ENCODE measurements at regions not wholly inside any gene's neighbourhood (a gene's known extent, or its start where the extent isn't known, plus 50 kb on each side); places are given as distances from the start of the nearest gene placed in this dataset.

GRCh38 chr4:149890531-149890930 lies 74.9 kb upstream of the IQCM start:
- H3K36me3 ChIP-seq (ENCODE audit: control insufficient read depth in 2 of 2, insufficient read depth in 2 of 2, low read length in 1 of 2), result no peaks in the 10 kb centered on the region
- in situ Hi-C loops (cut with MboI) (loop anchor here (5.0 kb wide), 1 partner anchor 518 kb away; no protein-coding TSS in a partner anchor), intact Hi-C loops (cut with micrococcal nuclease; ENCODE audit: unreplicated experiment) (no loop called here)
- H2AFZ ChIP-seq (ENCODE audit: control insufficient read depth, low read depth, low read length), result no peak overlapping the region
- no TSS peak for BruUV-seq (replicated peaks)
- no peak for DNase-seq (ENCODE audit: low read depth, low spot score)
- TF ChIP-seq TCF3 (IDR thresholded peaks at IDR 0.05; ENCODE audit: borderline replicate concordance, insufficient read depth, low read depth, low read length) (no peak), SREBF2 (IDR thresholded peaks at IDR 0.05; ENCODE audit: low read length) (no peak), BRCA1 (IDR thresholded peaks at IDR 0.05; ENCODE audit: low read depth, low read length) (no peak), SMAD5 (IDR thresholded peaks at IDR 0.05; ENCODE audit: low read depth) (no peak), BCL3 (IDR thresholded peaks at IDR 0.05; ENCODE audit: borderline replicate concordance, insufficient read depth, low read depth, low read length, poor library complexity, severe bottlenecking) (no peak), SMARCA5 (IDR thresholded peaks at IDR 0.05) (no peak), ZNF687 (IDR thresholded peaks at IDR 0.05) (no peak)
- H3K27ac ChIP-seq (ENCODE audit: control insufficient read depth, insufficient read depth), result no peak overlapping the region
- ChIA-PET SMC1A (ENCODE audit: uncharacterized antibody, unreplicated experiment) (no interaction called here), POLR2A (no interaction called here), RAD21 (ENCODE audit: unreplicated experiment) (no interaction called here), CTCF (no interaction called here)
- no peak overlapping the region for H3K4me3 ChIP-seq
- H3K9ac ChIP-seq (ENCODE audit: control insufficient read depth, insufficient read depth, low read length), result no peak overlapping the region
- no peaks in the 10 kb centered on the region for H3K79me2 ChIP-seq (ENCODE audit: control insufficient read depth, insufficient read depth, low read length)
- no peak overlapping the region for H3K4me2 ChIP-seq (ENCODE audit: control insufficient read depth, insufficient read depth)
- no peak for FAIRE-seq
- 0% methylated on average over 1 of the region's 1 CpG for WGBS (ENCODE audit: insufficient coverage, insufficient replicate concordance, low lambda C conversion rate, missing lambda C conversion rate)
- no peak for ATAC-seq
- H3K27me3 ChIP-seq (replicated peaks in 1 of 2; ENCODE audit: control insufficient read depth in 2 of 2, insufficient read depth in 2 of 2, low read length in 1 of 2), result no peaks in the 10 kb centered on the region
- H4K20me1 ChIP-seq (ENCODE audit: control insufficient read depth, insufficient read depth), result no peaks in the 10 kb centered on the region
- H3K9me3 ChIP-seq (replicated peaks; ENCODE audit: control insufficient read depth, insufficient read depth, low read length), result no peaks in the 10 kb centered on the region
- H3K4me1 ChIP-seq (ENCODE audit: control insufficient read depth, insufficient read depth, low read length), result no peaks in the 10 kb centered on the region

All from GM12878 (cell line).